ENCODE measurements at regions not wholly inside any gene's neighbourhood (a gene's known extent, or its start where the extent isn't known, plus 50 kb on each side); places are given as distances from the start of the nearest gene placed in this dataset.

GRCh38 chr9:93372391-93372790, 79.1 kb upstream of the FAM120A start:
- Histone ChIP-seq H3K79me2 (ENCODE audit: low read depth) (no peaks in the 10 kb centered on the region), H3F3A (ENCODE audit: insufficient read depth, low read depth) (no peaks in the 10 kb centered on the region), H3K4me1 (replicated peaks; ENCODE audit: insufficient read depth) (no peaks in the 10 kb centered on the region), H3K4me2 (no peak overlapping the region), H3K27me3 (ENCODE audit: insufficient read depth, low read depth) (no peaks in the 10 kb centered on the region), H3K4me3 (no peak overlapping the region), H3K9me2 (ENCODE audit: insufficient read depth) (no peaks in the 10 kb centered on the region), H3K9me3 (ENCODE audit: insufficient read depth, low read depth) (no peaks in the 10 kb centered on the region), H4K20me1 (ENCODE audit: insufficient read depth) (no peaks in the 10 kb centered on the region), H3K27ac (no peak overlapping the region), H2AFZ (no peak overlapping the region), H3K36me3 (ENCODE audit: low read depth) (no peaks in the 10 kb centered on the region)
- BruUV-seq (replicated peaks): no TSS peak
- ChIA-PET CTCF (no interaction called here), POLR2A (ENCODE audit: unreplicated experiment) (no interaction called here)
- intact Hi-C loops (cut with micrococcal nuclease; ENCODE audit: unreplicated experiment): loop anchor here (10.0 kb wide), 1 partner anchor 62 kb away; no protein-coding TSS in a partner anchor
- TF ChIP-seq EZH2 (IDR thresholded peaks at IDR 0.05; ENCODE audit: low read depth) (no peak), CTCF (conservative IDR thresholded peaks at IDR 0.05) (no peak)
- no peak for DNase-seq

DNA sequence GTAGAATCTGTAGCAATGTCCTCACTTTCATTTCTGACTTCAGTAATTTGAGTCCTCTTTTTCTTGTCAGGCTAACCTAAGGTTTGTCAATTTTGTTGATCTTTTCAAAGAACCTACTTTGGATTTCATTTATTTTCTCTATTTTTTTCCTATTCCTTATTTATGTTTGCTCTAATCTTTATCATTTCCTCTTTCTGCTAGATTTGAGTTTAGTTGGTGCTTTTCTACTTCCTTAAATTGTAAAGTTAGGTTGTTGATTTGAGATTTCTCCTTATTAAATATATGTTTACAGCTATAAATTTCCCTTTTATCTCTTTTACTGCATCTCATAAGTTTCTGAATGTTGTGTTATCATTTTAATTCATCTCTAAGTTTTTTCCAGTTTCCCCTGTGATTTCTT, 75.1 kb upstream of the FAM120A start:
- Histone ChIP-seq H3K9me2 (ENCODE audit: insufficient read depth) (no peaks in the 10 kb centered on the region), H3K4me1 (replicated peaks; ENCODE audit: insufficient read depth) (no peaks in the 10 kb centered on the region), H3F3A (ENCODE audit: insufficient read depth, low read depth) (no peaks in the 10 kb centered on the region), H3K27ac (no peak overlapping the region), H3K27me3 (ENCODE audit: insufficient read depth, low read depth) (no peaks in the 10 kb centered on the region), H3K79me2 (ENCODE audit: low read depth) (no peaks in the 10 kb centered on the region), H2AFZ (no peak overlapping the region; the same call in 1 of the 2 replicates), H3K4me2 (no peak overlapping the region), H3K4me3 (no peak overlapping the region), H3K9me3 (ENCODE audit: insufficient read depth, low read depth) (no peaks in the 10 kb centered on the region), H3K36me3 (ENCODE audit: low read depth) (no peaks in the 10 kb centered on the region), H4K20me1 (ENCODE audit: insufficient read depth) (no peaks in the 10 kb centered on the region)
- intact Hi-C loops (cut with micrococcal nuclease; ENCODE audit: unreplicated experiment): loop anchor here (10.0 kb wide), 1 partner anchor 58 kb away; no protein-coding TSS in a partner anchor
- TF ChIP-seq EZH2 (IDR thresholded peaks at IDR 0.05; ENCODE audit: low read depth) (no peak), CTCF (conservative IDR thresholded peaks at IDR 0.05) (no peak)
- BruUV-seq (replicated peaks): no TSS peak
- CTCF ChIA-PET: no interaction called here
- no peak for DNase-seq
- POLR2A ChIA-PET (ENCODE audit: unreplicated experiment): no interaction called here

GRCh38 chr9:93378276-93378675, 73.2 kb upstream of the FAM120A start:
- CTCF ChIA-PET: no interaction called here
- no TSS peak for BruUV-seq (replicated peaks)
- intact Hi-C loops (cut with micrococcal nuclease; ENCODE audit: unreplicated experiment): loop anchor here (10.0 kb wide), 1 partner anchor 57 kb away; no protein-coding TSS in a partner anchor

More at GRCh38 chr9:93378276-93378675, 73.2 kb upstream of the FAM120A start:
- Histone ChIP-seq H2AFZ (no peak overlapping the region), H3K79me2 (ENCODE audit: low read depth) (no peaks in the 10 kb centered on the region), H3K36me3 (ENCODE audit: low read depth) (no peaks in the 10 kb centered on the region), H3K4me3 (no peak overlapping the region), H3K27me3 (ENCODE audit: insufficient read depth, low read depth) (no peaks in the 10 kb centered on the region), H3K27ac (no peak overlapping the region), H4K20me1 (ENCODE audit: insufficient read depth) (no peaks in the 10 kb centered on the region), H3K4me1 (replicated peaks; ENCODE audit: insufficient read depth) (no peaks in the 10 kb centered on the region), H3K4me2 (no peak overlapping the region), H3K9me3 (ENCODE audit: insufficient read depth, low read depth) (no peaks in the 10 kb centered on the region), H3K9me2 (ENCODE audit: insufficient read depth) (no peaks in the 10 kb centered on the region), H3F3A (ENCODE audit: insufficient read depth, low read depth) (no peaks in the 10 kb centered on the region)
- POLR2A ChIA-PET (ENCODE audit: unreplicated experiment): no interaction called here
- no peak for DNase-seq
- TF ChIP-seq EZH2 (IDR thresholded peaks at IDR 0.05; ENCODE audit: low read depth) (no peak), CTCF (conservative IDR thresholded peaks at IDR 0.05) (no peak)
